NT2/D1 (cell line): ENCODE measurements at regions not wholly inside any gene's neighbourhood (a gene's known extent, or its start where the extent isn't known, plus 50 kb on each side); places are given as distances from the start of the nearest gene placed in this dataset.

Source experiments
- SUZ12 ChIP-seq: IDR thresholded peaks from 2 replicates; pipeline ENCODE4 v1.6.1; 2011; ENCODE audit not compliant: insufficient read length, insufficient read depth; ENCODE audit errors: extremely low read depth
- YY1 ChIP-seq: IDR thresholded peaks from 2 replicates; pipeline ENCODE4 v1.6.1; 2011; ENCODE audit not compliant: insufficient read length, insufficient read depth

DNA sequence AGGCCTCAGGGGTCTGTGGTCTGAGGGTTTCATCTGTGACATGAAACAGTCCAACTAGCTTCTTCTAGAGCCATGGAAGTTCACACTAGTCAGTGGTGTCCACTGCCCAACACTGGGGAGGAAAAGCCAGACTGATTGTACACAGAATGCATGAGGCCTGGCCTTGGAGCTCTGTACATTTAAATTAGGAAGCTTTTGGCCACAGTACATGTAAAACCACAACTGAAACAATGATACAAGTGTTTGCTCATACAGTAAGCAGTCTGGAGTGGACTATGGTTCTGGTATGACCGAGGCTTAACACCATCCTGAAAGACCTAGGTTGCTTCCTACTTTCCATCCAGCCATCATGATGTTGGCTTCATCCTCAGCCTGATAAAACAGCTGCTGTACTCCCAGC lies 73.8 kb upstream of the SESN3 start:
- TF ChIP-seq SUZ12 (no peak), YY1 (no peak)
